ENCODE measurements at regions not wholly inside any gene's neighbourhood (a gene's known extent, or its start where the extent isn't known, plus 50 kb on each side); places are given as distances from the start of the nearest gene placed in this dataset.
"Not testable (repeated sequence)": the region's sequence is repeated elsewhere in the genome, so short reads cannot be mapped to it uniquely, and the experiment has no call there.

DNA sequence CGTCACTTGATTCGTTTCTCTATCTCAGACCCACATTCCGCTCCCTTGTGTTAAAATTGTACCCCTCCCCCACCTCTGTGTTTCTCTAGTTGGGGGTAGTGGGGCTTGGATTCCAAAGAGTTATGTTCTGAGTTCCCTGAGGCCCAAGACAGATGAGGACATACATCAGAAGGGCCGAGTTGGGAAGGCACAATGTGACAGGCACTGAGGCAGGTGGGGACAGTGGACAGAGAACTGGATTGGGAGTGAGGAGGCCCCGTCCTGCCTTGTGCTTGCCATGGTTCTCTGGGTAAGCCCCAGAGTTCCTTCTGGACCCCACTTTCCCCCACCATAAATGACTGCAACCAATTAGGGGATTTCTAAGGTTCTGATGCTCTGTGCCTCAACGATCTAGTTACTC is 80.5 kb upstream of the ETV3 start:
- TF ChIP-seq, protein P1, sequence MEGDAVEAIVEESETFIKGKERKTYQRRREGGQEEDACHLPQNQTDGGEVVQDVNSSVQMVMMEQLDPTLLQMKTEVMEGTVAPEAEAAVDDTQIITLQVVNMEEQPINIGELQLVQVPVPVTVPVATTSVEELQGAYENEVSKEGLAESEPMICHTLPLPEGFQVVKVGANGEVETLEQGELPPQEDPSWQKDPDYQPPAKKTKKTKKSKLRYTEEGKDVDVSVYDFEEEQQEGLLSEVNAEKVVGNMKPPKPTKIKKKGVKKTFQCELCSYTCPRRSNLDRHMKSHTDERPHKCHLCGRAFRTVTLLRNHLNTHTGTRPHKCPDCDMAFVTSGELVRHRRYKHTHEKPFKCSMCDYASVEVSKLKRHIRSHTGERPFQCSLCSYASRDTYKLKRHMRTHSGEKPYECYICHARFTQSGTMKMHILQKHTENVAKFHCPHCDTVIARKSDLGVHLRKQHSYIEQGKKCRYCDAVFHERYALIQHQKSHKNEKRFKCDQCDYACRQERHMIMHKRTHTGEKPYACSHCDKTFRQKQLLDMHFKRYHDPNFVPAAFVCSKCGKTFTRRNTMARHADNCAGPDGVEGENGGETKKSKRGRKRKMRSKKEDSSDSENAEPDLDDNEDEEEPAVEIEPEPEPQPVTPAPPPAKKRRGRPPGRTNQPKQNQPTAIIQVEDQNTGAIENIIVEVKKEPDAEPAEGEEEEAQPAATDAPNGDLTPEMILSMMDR (IDR thresholded peaks at IDR 0.05; ENCODE audit: low read depth, low read length) = no peak
- CTCF ChIA-PET = no interaction called here

DNA sequence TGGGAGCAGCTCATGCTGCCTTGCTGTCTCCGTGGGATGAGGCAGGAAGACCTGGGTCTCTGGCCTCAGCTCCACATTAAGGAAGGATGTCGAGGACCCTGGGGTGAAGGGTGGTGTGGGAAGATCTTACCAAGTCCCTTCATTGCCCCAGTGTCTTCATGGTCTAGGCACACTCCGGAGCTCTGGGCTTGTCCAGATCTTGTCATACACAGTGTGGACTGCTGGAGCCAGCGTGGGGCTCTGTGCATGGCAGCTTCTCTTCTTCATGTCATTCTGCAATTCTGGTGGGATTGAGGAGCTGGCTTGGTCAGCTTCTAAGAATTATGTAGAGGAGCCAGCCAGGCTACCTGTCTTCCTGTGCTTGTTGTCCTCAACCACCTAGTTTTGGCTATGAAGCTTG is 79.3 kb upstream of the ETV3 start:
- POLR2A ChIA-PET = no interaction called here
- TF ChIP-seq, protein P1 (IDR thresholded peaks at IDR 0.05; ENCODE audit: low read depth, low read length) = no peak
- peaks cover 3% of the 10 kb centered on the region for H3K27me3 ChIP-seq (ENCODE audit: control insufficient read depth, insufficient read depth, low read length)
- H3K4me3 ChIP-seq (ENCODE audit: low read depth, low read length) = no peak overlapping the region
- CTCF ChIA-PET = interaction anchor here (1.2 kb wide), 1 partner anchor 29 kb away, joined by 4 read pairs; no protein-coding TSS in a partner anchor
- no peak overlapping the region for H3K27ac ChIP-seq (ENCODE audit: low read depth, low read length)
- H3K9me3 ChIP-seq (ENCODE audit: control insufficient read depth, insufficient read depth, low read length) = no peaks in the 10 kb centered on the region
- DNase-seq (ENCODE audit: low read depth, low spot score) = no peak

More for the DNA sequence above, 80.5 kb upstream of the ETV3 start:
- DNase-seq (ENCODE audit: low read depth, low spot score) = no peak
- Histone ChIP-seq H3K27ac (ENCODE audit: low read depth, low read length) (no peak overlapping the region), H3K4me3 (ENCODE audit: low read depth, low read length) (no peak overlapping the region), H3K27me3 (ENCODE audit: control insufficient read depth, insufficient read depth, low read length) (peaks cover 3% of the 10 kb centered on the region), H3K9me3 (ENCODE audit: control insufficient read depth, insufficient read depth, low read length) (no peaks in the 10 kb centered on the region)
- POLR2A ChIA-PET = no interaction called here

DNA sequence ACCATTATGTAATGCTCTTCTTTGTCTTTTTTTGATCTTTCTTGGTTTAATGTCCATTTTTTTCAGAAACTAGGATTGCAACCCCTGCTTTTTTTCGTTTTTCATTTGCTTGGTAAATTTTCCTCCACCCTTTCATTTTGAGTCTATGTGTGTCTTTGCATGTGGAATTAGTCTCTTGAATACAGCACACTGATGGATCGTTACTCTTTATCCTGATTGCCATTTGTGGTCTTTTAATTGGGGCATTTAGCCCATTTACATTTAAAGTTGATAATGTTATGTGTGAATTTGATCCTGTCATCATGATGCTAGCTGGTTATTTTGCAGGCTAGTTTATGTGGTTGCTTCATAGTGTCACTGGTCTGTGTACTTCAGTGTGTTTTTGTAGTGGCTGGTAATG is 75.6 kb upstream of the ETV3 start:
- CTCF ChIA-PET = no interaction called here
- no peaks in the 10 kb centered on the region for H3K9me3 ChIP-seq (ENCODE audit: control insufficient read depth, insufficient read depth, low read length)
- no peak for DNase-seq (ENCODE audit: low read depth, low spot score)
- TF ChIP-seq, protein P1 (IDR thresholded peaks at IDR 0.05; ENCODE audit: low read depth, low read length) = no peak
- H3K27ac ChIP-seq (ENCODE audit: low read depth, low read length) = no peak overlapping the region
- no peak overlapping the region for H3K4me3 ChIP-seq (ENCODE audit: low read depth, low read length)
- POLR2A ChIA-PET = no interaction called here
- H3K27me3 ChIP-seq (ENCODE audit: control insufficient read depth, insufficient read depth, low read length) = peaks cover 3% of the 10 kb centered on the region

DNA sequence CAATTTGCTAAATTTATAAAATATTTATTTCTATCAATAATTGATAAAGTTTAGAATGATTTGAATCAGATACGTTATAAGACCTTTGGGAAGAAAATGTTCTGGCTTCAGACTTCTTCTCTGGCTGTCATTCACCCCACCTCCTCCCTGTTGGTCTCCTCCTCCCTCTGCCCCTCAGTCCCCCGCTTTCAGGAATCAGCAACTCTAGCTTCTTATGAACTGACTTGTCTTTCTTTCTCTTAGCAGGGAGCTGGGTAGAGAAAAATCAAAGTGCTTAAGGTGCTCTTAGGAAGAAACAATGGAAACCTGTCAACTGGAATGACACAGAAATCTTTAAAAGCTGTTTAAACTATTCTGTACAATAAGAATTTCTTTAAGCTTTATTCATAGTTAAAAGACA is 71.3 kb upstream of the ETV3 start:
- Histone ChIP-seq H3K27ac (ENCODE audit: low read depth, low read length) (no peak overlapping the region), H3K4me3 (ENCODE audit: low read depth, low read length) (no peak overlapping the region), H3K9me3 (ENCODE audit: control insufficient read depth, insufficient read depth, low read length) (no peaks in the 10 kb centered on the region), H3K27me3 (ENCODE audit: control insufficient read depth, insufficient read depth, low read length) (peaks cover 4% of the 10 kb centered on the region)
- DNase-seq (ENCODE audit: low read depth, low spot score) = no peak
- TF ChIP-seq, protein P1 (IDR thresholded peaks at IDR 0.05; ENCODE audit: low read depth, low read length) = no peak
- ChIA-PET POLR2A (no interaction called here), CTCF (no interaction called here)

DNA sequence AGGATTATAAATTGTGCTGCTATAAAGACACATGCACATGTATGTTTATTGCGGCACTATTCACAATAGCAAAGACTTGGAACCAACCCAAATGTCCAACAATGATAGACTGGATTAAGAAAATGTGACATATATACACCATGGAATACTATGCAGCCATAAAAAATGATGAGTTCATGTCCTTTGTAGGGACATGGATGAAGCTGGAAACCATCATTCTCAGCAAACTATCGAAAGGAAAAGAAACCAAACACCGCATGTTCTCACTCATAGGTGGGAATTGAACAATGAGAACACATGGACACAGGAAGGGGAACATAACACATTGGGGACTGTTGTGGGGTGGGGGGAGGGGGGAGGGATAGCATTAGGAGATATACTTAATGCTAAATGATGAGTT is 67.8 kb upstream of the ETV3 start:
- H3K27ac ChIP-seq (ENCODE audit: low read depth, low read length); H3K9me3 ChIP-seq (ENCODE audit: control insufficient read depth, insufficient read depth, low read length); H3K4me3 ChIP-seq (ENCODE audit: low read depth, low read length); DNase-seq (ENCODE audit: low read depth, low spot score); POLR2A ChIA-PET: not testable (repeated sequence)
- CTCF ChIA-PET = interaction anchor here (0.6 kb wide), 1 partner anchor 994 kb away, joined by 3 read pairs; no protein-coding TSS in a partner anchor
- peaks cover 11% of the 10 kb centered on the region for H3K27me3 ChIP-seq (ENCODE audit: control insufficient read depth, insufficient read depth, low read length)

DNA sequence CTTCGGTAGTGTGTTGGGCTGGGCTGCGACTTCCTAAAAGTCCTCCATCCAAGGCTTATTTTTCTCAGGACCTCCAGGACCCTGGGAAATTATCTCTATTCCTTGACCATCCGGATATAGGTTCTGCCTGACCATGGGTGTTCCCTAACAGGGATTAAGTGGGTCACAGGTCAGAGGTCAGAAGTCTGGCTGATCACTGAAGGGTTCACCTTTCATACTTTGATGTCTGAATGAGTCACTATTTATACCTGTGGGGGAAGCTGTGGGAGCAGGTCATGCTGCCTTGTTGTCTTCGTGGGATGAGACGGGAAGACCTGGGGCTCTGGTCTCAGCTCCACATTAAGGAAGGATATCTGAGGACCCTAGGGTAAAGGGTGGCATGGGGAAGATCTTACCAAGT is 65.0 kb upstream of the ETV3 start:
- ChIA-PET POLR2A (no interaction called here), CTCF (no interaction called here)
- TF ChIP-seq, protein P1 (IDR thresholded peaks at IDR 0.05; ENCODE audit: low read depth, low read length) = no peak
- DNase-seq (ENCODE audit: low read depth, low spot score) = no peak
- Histone ChIP-seq H3K4me3 (ENCODE audit: low read depth, low read length) (no peak overlapping the region), H3K27ac (ENCODE audit: low read depth, low read length) (no peak overlapping the region), H3K9me3 (ENCODE audit: control insufficient read depth, insufficient read depth, low read length) (no peaks in the 10 kb centered on the region), H3K27me3 (ENCODE audit: control insufficient read depth, insufficient read depth, low read length) (peaks cover 12% of the 10 kb centered on the region)
